Spleen (tissue), 11 donors: ENCODE measurements at regions not wholly inside any gene's neighbourhood (a gene's known extent, or its start where the extent isn't known, plus 50 kb on each side); places are given as distances from the start of the nearest gene placed in this dataset.

ENCODE experiments used
- DNase-seq: peaks from one replicate; pipeline ENCODE4 v3.0.0-alpha.2; 2020
- H3K27ac ChIP-seq, 8 donors: fragments of 200-600 bp; sonication (generic) in 7 of 8; 1 replicate in 4 of 8; 2 replicates in 4 of 8; pipeline versions ENCODE4 v1.5.0 to v1.8.0; 2016 to 2021; ENCODE audit warnings: inconsistent platforms in 4 of 8, mild to moderate bottlenecking in 4 of 8, moderate library complexity in 1 of 8
- H3K27me3 ChIP-seq, 7 donors: fragments of 200-600 bp; sonication (generic) in 6 of 7; replicated peaks in 1 of 7; 1 replicate in 4 of 7; 2 replicates in 3 of 7; pipeline versions ENCODE4 v1.5.0 to v1.8.0; 2016 to 2021; ENCODE audit warnings: inconsistent platforms in 3 of 7, mild to moderate bottlenecking in 1 of 7
- H3K36me3 ChIP-seq, 6 donors: fragments of 200-600 bp; sonication (generic) in 5 of 6; 1 replicate in 4 of 6; 2 replicates in 2 of 6; pipeline versions ENCODE4 v1.5.0 to v1.8.0; 2016 to 2021; ENCODE audit warnings: inconsistent platforms in 2 of 6
- H3K4me1 ChIP-seq, 6 donors: fragments of 200-600 bp; sonication (generic) in 5 of 6; 1 replicate in 3 of 6; 2 replicates in 3 of 6; pipeline versions ENCODE4 v1.5.0 to v1.8.0; 2016 to 2021; ENCODE audit warnings: inconsistent platforms in 3 of 6
- H3K4me3 ChIP-seq, 8 donors: fragments of 200-600 bp; sonication (generic) in 7 of 8; 1 replicate in 4 of 8; 2 replicates in 4 of 8; pipeline versions ENCODE4 v1.5.0 to v1.8.0; 2016 to 2021; ENCODE audit warnings: inconsistent platforms in 4 of 8, mild to moderate bottlenecking in 4 of 8, moderate library complexity in 2 of 8
- H3K9me3 ChIP-seq, 8 donors: fragments of 200-600 bp; sonication (generic) in 7 of 8; 1 replicate in 4 of 8; 2 replicates in 4 of 8; pipeline versions ENCODE4 v1.5.0 to v1.8.0; 2016 to 2021; ENCODE audit warnings: inconsistent platforms in 4 of 8
- POLR2A ChIP-seq, 3 donors: fragments of 450-650 bp; IDR thresholded peaks; one replicate each; pipeline ENCODE4 v1.5.1; 2017; ENCODE audit warnings: antibody characterized with exemption in 3 of 3, mild to moderate bottlenecking in 1 of 3
- POLR2AphosphoS5 ChIP-seq, 3 donors: sonication (generic); formaldehyde crosslinking; IDR thresholded peaks; one replicate each; pipeline ENCODE4 v1.5.1; 2017; ENCODE audit warnings: antibody characterized with exemption in 3 of 3
- WGBS, 5 donors: extraction: QIAGEN DNeasy Blood & Tissue Kit in 3 of 5; methylation state at CpG; one replicate each; pipeline versions ENCODE4 v1.1.5 to v1.1.7; 2013 to 2018; 5-methylcytosine and 5-hydroxymethylcytosine counted together
- intact Hi-C: fragments of 100-400 bp; cut with DNase I; formaldehyde crosslinking; loops from one replicate; pipeline ENCODE4 v1.15.0; 2023; ENCODE audit warnings: low total_unique reads
- TF ChIP-seq, protein P1 (sequence below), 11 experiments: fragments of 200-600 bp in 7 of 11; fragments of 450-650 bp in 4 of 11; sonication (generic) in 4 of 11; IDR thresholded peaks in 8 of 11; conservative IDR thresholded peaks in 3 of 11; 1 replicate in 7 of 11; 2 replicates in 4 of 11; pipeline versions ENCODE4 v1.4.0 to v1.8.0; 2016 to 2021; ENCODE audit warnings: antibody characterized with exemption in 11 of 11, inconsistent platforms in 4 of 11, mild to moderate bottlenecking in 1 of 11
- donor health status: healthy with polysubstance abuse.
- donor health status: DM: no; HTN: no; CAD: no; lungs with moderate emphysema.
- donor health status: DM: no; HTN: no; CAD: no.
- donor health status: Bipolar disorder and iron deficiency.
- donor health status: healthy.
- donor health status: DM: no; HTN: no; CAD: no.
- donor health status: DM: yes; HTN: yes; CAD: no.

DNA sequence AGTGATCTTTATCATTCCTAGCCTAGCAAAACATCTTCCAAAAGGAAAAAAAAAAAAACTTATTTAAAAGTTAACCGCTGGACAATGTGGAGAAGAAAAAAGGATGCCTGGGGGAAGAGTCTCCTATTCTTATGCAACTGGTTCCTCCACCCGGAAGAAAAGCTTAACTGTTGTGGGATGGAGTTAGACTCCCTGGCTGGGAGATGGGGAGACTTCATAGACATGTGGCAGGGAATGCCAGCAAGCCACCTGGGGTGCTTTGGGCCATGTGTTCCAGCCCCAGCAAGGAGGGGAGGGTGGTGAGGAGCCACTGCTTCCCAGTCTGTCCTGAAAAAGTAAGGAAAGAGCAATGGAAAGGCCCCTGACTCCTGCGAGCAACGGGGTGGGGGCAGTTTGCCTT is 119.4 kb upstream of the SPIN4 start:
- Histone ChIP-seq H3K36me3 (peaks cover 0 to 54% (median 0%) of the 10 kb centered on the region in 6 donors), H3K27me3 (peaks cover 0 to 5% (median 0%) of the 10 kb centered on the region in 7 donors), H3K4me1 (no peaks in the 10 kb centered on the region), H3K9me3 (peaks cover 8 to 90% (median 64%) of the 10 kb centered on the region in 8 donors), H3K27ac (no peak overlapping the region), H3K4me3 (no peak overlapping the region)
- intact Hi-C loops, result no loop called here
- WGBS, 5 donors, result 84 to 98% (median 94%) methylated on average over 4 of the region's 4 CpGs
- TF ChIP-seq POLR2A (IDR thresholded peaks at IDR 0.05) (no peak), POLR2AphosphoS5 (IDR thresholded peaks at IDR 0.05) (no peak)
- TF ChIP-seq, protein P1, sequence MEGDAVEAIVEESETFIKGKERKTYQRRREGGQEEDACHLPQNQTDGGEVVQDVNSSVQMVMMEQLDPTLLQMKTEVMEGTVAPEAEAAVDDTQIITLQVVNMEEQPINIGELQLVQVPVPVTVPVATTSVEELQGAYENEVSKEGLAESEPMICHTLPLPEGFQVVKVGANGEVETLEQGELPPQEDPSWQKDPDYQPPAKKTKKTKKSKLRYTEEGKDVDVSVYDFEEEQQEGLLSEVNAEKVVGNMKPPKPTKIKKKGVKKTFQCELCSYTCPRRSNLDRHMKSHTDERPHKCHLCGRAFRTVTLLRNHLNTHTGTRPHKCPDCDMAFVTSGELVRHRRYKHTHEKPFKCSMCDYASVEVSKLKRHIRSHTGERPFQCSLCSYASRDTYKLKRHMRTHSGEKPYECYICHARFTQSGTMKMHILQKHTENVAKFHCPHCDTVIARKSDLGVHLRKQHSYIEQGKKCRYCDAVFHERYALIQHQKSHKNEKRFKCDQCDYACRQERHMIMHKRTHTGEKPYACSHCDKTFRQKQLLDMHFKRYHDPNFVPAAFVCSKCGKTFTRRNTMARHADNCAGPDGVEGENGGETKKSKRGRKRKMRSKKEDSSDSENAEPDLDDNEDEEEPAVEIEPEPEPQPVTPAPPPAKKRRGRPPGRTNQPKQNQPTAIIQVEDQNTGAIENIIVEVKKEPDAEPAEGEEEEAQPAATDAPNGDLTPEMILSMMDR (IDR thresholded peaks at IDR 0.05 in 8 of 11, conservative IDR thresholded peaks at IDR 0.05 in 3 of 11), result no peak
- DNase-seq, result no peak

DNA sequence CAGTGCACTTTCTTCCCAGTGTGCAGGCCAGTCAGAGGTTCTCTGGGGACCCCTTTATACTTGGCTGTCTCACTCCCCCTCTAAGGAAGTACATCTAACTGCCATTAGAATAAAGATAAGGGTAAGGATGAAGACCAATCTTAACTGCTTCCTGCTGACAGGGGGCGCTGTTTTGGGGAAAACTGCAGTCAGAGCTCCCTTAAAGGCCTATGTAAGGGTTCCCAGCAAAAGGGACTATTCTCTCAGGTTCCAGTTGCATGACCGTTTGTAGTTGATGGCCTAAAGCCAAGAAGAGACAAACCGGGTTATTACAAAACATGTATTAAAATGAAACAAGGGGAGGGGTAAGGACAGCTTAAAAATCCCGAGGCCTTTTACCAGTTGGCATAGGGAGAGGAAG is 115.6 kb upstream of the SPIN4 start:
- 57 to 83% (median 78%) methylated on average over 4 of the region's 4 CpGs for WGBS, 5 donors
- Histone ChIP-seq H3K9me3 (peaks cover 0 to 56% (median 32%) of the 10 kb centered on the region in 8 donors), H3K36me3 (peaks cover 0 to 46% (median 0%) of the 10 kb centered on the region in 6 donors), H3K4me3 (no peak overlapping the region), H3K27me3 (peaks cover 0 to 5% (median 0%) of the 10 kb centered on the region in 7 donors), H3K27ac (no peak overlapping the region), H3K4me1 (no peaks in the 10 kb centered on the region)
- TF ChIP-seq POLR2AphosphoS5 (IDR thresholded peaks at IDR 0.05), result no peak
- no peak for TF ChIP-seq POLR2A (IDR thresholded peaks at IDR 0.05)
- TF ChIP-seq, protein P1 (IDR thresholded peaks at IDR 0.05 in 8 of 11, conservative IDR thresholded peaks at IDR 0.05 in 3 of 11), result no peak
- no peak for DNase-seq
- intact Hi-C loops, result no loop called here

DNA sequence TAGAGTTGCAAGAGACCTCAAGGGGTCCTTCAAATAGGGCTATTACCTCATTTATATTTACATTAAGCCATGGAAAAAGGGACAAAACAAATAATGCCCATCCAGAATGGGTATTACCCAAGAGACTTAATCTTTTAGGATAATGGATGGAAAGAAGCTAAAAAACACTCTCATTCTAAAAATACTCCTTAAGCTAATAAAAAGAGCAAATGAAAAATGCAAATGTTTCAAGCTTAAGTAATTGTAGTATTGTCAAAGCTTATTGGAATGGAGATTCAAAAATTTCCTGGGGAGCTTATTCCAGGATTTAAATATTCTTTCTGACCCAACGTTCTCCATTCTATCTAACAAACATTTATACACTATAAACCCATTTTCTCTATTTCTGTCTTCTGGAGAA is 107.8 kb upstream of the SPIN4 start:
- Histone ChIP-seq H3K36me3 (no peaks in the 10 kb centered on the region), H3K4me1 (no peaks in the 10 kb centered on the region), H3K27ac (no peak overlapping the region), H3K4me3 (no peak overlapping the region), H3K9me3 (peaks cover 0 to 44% (median 18%) of the 10 kb centered on the region in 8 donors), H3K27me3 (no peaks in the 10 kb centered on the region)
- no peak for DNase-seq
- 45 to 83% (median 77%) methylated on average over 1 of the region's 1 CpG for WGBS, 5 donors
- TF ChIP-seq, protein P1 (IDR thresholded peaks at IDR 0.05 in 8 of 11, conservative IDR thresholded peaks at IDR 0.05 in 3 of 11), result no peak
- TF ChIP-seq POLR2A (IDR thresholded peaks at IDR 0.05) (no peak), POLR2AphosphoS5 (IDR thresholded peaks at IDR 0.05) (no peak)
- intact Hi-C loops, result no loop called here

DNA sequence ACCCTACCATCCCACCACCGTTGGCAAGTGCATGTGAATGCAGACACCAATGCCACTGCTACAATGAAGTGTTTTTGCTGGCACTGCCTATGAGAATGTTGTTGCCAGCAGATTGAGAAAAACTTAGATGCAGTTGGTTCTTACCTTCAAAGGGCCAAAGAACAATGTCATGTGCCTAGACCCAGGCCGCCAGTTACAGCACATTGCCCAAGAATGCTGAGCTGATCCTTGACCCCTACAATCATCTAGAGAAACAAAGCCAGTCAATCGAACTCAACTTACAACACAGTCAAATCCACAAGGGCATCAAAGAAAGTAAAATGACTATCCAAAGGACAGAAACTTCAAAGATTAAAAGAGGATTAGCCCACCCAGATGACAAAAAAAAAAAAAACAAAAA is 102.4 kb upstream of the SPIN4 start:
- no peak for DNase-seq
- Histone ChIP-seq H3K4me3 (no peak overlapping the region), H3K4me1 (no peaks in the 10 kb centered on the region), H3K36me3 (peaks cover 0 to 26% (median 0%) of the 10 kb centered on the region in 6 donors), H3K27me3 (no peaks in the 10 kb centered on the region), H3K27ac (no peak overlapping the region), H3K9me3 (peaks cover 0 to 77% (median 26%) of the 10 kb centered on the region in 8 donors)
- TF ChIP-seq, protein P1 (IDR thresholded peaks at IDR 0.05 in 8 of 11, conservative IDR thresholded peaks at IDR 0.05 in 3 of 11), result no peak
- no peak for TF ChIP-seq POLR2A (IDR thresholded peaks at IDR 0.05)
- TF ChIP-seq POLR2AphosphoS5 (IDR thresholded peaks at IDR 0.05), result no peak
- WGBS, 5 donors, result 78 to 100% (median 87%) methylated on average over 3 of the region's 3 CpGs
- intact Hi-C loops, result no loop called here
